ENCODE measurements at regions not wholly inside any gene's neighbourhood (a gene's known extent, or its start where the extent isn't known, plus 50 kb on each side); places are given as distances from the start of the nearest gene placed in this dataset.
A peak's percentile ranks its signal among the peaks of the same experiment; 100 is the strongest.

- no peak overlapping the region for H3K27ac ChIP-seq
- DNase-seq (ENCODE audit: low read depth, low spot score), result no peak
Measured at GRCh38 chr18:4870177-4870773, 326.8 kb downstream of the AKAIN1 start.

DNA sequence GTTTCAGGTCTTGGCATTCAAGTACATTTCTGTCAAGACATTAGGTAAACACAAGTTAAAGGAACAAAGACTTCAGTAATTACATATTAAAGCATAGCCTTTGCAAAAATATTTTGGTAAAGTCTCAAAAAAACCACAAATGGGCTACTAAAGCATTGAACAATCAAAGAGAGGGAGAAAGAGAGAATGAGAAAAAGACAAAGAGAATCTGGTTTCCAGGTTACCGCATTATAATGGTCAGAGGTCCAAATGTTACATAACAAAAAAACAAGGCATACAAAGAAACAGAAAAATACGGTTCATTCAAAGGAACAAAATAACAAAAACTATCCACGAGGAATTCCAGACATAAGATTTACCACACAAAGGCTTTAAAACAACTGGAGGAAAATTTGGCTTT is 327.9 kb downstream of the AKAIN1 start:
- DNase-seq (ENCODE audit: low read depth, low spot score), result no peak
- no peak overlapping the region for H3K27ac ChIP-seq

GRCh38 chr18:4858379-4859127 is 338.5 kb downstream of the AKAIN1 start:
- DNase-seq (ENCODE audit: low read depth, low spot score), result no peak
- H3K27ac ChIP-seq, result no peak overlapping the region

- no peak overlapping the region for H3K27ac ChIP-seq
- DNase-seq (ENCODE audit: low read depth, low spot score), result no peak
Measured at GRCh38 chr18:4854671-4855070, 342.4 kb downstream of the AKAIN1 start.

DNA sequence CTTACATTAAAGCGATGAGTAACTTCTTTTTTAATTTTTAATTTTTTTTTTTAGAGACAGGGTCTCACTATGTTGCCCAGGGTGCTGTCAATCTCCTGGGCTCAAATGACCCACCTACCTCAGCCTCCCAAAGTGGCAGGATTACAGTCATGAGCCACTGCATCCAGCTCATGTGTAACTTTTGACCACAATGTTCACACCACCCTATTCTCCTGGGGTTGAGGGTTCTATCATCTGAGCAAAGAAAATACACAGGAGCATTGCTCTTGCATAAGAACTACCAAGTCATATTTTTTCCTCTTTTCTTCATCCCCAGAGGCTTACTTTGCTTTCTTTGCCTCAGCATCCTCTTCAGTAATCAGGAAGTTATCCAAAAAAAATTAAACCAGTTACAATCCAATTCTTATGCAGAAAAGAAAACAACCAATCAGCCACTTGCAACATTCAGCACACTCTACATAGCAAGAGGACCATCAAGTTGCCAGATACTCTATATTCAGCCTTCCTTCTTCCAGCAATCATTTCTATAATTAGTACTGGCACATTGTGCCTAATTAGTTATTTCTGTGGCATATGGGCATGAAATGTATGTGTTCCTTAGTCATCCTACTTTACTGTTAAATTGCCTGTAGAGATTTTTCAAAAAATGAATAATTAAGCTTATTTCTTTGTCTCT is 345.6 kb downstream of the AKAIN1 start:
- no peak for DNase-seq (ENCODE audit: low read depth, low spot score)
- H3K27ac ChIP-seq, result no peak overlapping the region

DNA sequence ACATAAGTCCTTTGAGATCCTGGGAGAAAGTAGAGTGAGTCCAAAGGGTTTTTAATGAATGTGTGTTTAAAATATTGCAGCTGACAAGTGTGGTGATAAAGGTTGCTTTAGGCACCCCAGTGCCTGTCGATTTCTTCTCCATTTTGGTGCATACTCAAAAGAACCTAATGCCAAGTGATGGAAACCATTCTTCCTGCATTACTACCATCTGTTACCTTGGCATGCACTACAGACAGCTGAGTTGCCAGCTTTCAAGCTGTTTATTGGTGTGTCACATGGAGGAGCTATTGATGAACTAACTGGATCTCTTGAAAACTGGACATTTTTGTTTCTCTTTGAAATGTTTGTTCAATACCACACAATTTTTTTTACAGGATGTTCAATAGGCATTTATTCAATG is 350.0 kb downstream of the AKAIN1 start:
- no peak for DNase-seq (ENCODE audit: low read depth, low spot score)
- no peak overlapping the region for H3K27ac ChIP-seq

GRCh38 chr18:4844320-4844719 is 352.7 kb downstream of the AKAIN1 start:
- H3K27ac ChIP-seq, result no peak overlapping the region
- no peak for DNase-seq (ENCODE audit: low read depth, low spot score)

DNA sequence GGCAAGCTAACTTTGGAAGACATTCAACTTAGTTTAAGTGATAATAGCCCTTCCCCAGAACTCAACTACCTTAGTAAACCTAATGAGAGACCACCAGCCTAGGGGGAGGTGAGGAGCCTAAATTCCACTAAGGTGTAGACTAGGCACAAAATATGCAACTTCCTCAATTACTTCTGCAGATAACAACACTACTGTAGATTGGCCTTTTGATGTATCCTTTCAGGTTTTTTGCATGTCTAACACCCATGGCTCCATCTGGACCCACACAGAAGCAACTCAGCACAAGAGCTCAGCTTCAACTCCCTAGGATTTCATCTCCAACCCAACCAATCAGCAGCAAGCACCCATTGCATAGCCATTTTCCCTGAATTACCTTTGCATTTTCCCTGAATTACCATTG is 353.3 kb downstream of the AKAIN1 start:
- no peak overlapping the region for H3K27ac ChIP-seq
- no peak for DNase-seq (ENCODE audit: low read depth, low spot score)

GRCh38 chr18:4842751-4843150 is 354.3 kb downstream of the AKAIN1 start:
- peak overlapping the region; percentile 39 for H3K27ac ChIP-seq
- DNase-seq (ENCODE audit: low read depth, low spot score), result no peak

DNA sequence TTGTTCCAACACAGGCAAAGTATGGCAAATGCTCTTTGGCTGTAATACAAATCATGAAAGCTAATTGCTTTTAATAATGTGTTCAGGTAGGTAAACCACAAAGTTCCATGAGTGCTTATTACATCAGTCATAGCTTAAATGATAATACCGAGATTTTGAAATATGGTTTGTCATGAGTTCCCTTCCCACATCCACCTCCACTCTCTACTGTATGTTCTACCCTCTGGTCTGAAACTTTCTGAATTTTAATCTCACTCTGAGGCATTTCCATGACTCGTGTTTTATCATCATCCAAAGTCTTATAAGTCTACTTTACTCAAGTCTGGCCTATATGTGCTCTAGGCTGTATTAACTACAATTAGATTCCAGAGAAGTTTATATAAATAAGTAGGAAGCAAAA is 354.8 kb downstream of the AKAIN1 start:
- H3K27ac ChIP-seq, result peak overlapping the region; percentile 39
- peak; percentile 8 for DNase-seq (ENCODE audit: low read depth, low spot score)

DNA sequence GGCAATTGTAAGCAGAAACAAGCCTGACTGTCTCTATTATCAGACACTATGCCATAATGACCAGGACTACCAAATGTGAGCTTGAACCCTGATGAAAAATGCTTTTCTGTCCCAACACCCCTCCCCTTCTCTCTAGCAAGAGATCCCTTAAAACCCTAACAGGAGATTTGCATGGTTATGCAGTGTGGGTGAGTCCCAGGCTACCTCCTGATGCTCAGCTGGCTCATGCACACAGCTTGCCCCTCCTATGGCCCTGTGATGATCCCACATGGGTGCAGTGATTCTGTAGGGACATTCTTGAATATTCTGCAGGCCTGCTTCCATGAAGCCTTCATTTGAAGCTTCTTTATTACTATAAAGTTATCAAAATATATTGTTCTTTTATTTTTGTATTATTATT is 357.4 kb downstream of the AKAIN1 start:
- no peak for DNase-seq (ENCODE audit: low read depth, low spot score)
- H3K27ac ChIP-seq, result no peak overlapping the region

DNA sequence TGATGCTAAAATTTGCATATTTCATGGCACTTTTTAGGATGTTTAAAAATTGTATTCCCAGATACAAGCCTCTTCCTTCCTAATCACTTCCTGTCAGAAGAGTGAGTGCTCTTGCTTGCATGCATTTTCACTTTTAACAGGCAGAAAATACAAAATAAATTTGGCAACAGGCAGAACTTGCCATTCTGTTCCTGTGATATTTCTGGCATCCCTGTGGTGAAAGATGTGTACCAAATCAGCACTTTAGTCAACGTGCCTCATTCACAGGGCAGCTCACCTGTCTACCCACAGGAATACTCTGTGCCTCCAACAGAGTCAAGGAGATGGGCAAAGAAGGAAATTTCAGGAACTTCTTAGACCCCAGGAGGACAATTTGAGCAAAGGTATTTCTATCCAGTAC is 360.9 kb downstream of the AKAIN1 start:
- no peak overlapping the region for H3K27ac ChIP-seq
- DNase-seq (ENCODE audit: low read depth, low spot score), result no peak

DNA sequence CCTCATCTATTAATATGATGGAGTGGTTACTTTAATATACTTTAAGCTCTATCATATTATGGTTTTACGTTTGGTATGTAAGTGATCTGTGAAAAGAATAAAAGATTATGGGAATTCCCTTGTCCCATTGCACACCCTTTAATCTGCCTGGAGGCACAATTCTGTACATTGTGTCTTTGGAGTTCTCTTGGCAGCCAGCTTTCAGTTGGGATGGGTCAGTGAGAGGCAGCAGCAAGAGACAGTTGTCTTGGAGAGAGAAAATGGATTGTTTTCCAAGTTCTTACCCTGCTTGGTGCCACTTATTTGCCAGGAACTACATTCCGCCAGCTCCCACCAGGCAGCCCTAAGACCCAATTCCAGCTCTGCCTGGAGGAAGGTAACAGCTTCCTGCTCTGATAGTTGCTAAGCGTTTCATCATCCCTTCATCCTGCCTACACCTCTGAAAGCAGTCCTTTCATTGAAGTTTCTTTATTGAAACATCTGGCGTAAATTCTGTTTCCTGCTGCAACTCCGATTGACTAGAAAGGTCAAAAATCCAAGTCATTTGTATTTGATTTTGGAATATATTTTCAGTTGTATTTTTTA is 365.2 kb downstream of the AKAIN1 start:
- H3K27ac ChIP-seq, result peak overlapping the region; percentile 51
- no peak for DNase-seq (ENCODE audit: low read depth, low spot score)

GRCh38 chr18:4831127-4831526 is 365.9 kb downstream of the AKAIN1 start:
- peak overlapping the region; percentile 51 for H3K27ac ChIP-seq

GRCh38 chr18:4823091-4823490 is 368.0 kb upstream of the DLGAP1 start:
- H3K27ac ChIP-seq, result no peak overlapping the region
- DNase-seq (ENCODE audit: low read depth, low spot score), result no peak

More at GRCh38 chr18:4831127-4831526, 365.9 kb downstream of the AKAIN1 start:
- no peak for DNase-seq (ENCODE audit: low read depth, low spot score)

DNA sequence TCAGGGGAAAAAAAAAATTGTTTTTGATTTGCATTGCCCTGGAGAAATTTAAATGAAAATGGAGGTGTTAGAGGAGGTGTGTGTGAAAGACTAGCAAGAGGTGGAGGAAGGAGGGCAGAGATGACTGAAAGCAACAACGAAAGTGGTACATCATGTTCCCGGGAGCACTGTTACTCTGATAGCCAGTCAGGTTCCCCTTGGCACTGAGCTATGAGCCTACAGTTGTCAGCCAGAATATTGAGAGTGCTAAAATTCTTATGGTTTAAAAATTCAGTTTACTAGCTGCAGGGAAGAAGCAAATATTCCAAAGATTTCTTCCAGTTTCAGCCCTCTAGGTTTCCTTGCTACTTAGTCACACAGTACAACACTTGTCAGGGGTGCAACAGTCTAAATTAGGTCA is 366.7 kb upstream of the DLGAP1 start:
- DNase-seq (ENCODE audit: low read depth, low spot score), result no peak
- H3K27ac ChIP-seq, result no peak overlapping the region

- no peak overlapping the region for H3K27ac ChIP-seq
- no peak for DNase-seq (ENCODE audit: low read depth, low spot score)
Measured at GRCh38 chr18:4817665-4818064, 362.6 kb upstream of the DLGAP1 start.

DNA sequence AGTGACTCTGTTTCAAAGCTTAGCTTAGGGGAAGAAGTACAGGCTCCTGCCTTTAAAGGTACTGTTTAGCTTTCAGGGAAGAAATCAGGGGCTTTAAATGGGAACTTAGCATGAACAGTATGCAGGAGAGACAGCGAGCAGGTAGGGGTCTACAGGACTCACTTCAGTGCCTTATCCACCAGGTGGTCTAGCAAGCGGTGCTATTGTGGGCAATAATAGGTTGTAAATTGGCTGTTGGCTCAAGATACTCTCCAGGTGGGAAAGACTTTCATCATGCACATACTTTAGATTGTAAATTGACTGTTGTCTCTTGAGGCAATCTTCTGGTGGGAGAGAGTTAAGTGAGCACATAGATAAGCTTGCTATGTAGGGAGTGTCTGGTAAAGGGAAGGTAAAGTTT is 358.6 kb upstream of the DLGAP1 start:
- no peak overlapping the region for H3K27ac ChIP-seq
- DNase-seq (ENCODE audit: low read depth, low spot score), result no peak

DNA sequence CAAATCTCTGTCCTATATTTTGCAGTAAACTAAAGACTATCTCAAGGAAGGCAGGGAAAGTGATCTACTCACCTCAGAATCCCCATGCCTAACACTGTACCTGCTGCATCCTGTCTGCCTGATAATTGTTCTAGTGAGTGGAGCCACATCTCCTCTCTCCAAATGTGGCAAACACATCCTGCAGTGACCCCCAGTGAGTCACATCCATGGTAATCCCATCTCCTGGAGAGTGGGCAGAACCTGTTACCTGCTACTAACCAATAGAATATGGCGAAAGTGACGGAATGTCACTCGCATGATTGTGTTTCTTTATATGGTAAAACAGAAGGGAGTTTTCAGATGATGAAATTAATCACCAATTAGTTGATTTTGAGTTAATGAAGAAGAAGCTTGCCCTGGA is 353.8 kb upstream of the DLGAP1 start:
- no peak for DNase-seq (ENCODE audit: low read depth, low spot score)
- no peak overlapping the region for H3K27ac ChIP-seq

- no peak for DNase-seq (ENCODE audit: low read depth, low spot score)
- no peak overlapping the region for H3K27ac ChIP-seq
Measured at GRCh38 chr18:4807604-4808293, 352.6 kb upstream of the DLGAP1 start.

GRCh38 chr18:4806331-4806730 is 351.2 kb upstream of the DLGAP1 start:
- no peak for DNase-seq (ENCODE audit: low read depth, low spot score)
- no peak overlapping the region for H3K27ac ChIP-seq
